ENCODE measurements at regions not wholly inside any gene's neighbourhood (a gene's known extent, or its start where the extent isn't known, plus 50 kb on each side); places are given as distances from the start of the nearest gene placed in this dataset.

DNA sequence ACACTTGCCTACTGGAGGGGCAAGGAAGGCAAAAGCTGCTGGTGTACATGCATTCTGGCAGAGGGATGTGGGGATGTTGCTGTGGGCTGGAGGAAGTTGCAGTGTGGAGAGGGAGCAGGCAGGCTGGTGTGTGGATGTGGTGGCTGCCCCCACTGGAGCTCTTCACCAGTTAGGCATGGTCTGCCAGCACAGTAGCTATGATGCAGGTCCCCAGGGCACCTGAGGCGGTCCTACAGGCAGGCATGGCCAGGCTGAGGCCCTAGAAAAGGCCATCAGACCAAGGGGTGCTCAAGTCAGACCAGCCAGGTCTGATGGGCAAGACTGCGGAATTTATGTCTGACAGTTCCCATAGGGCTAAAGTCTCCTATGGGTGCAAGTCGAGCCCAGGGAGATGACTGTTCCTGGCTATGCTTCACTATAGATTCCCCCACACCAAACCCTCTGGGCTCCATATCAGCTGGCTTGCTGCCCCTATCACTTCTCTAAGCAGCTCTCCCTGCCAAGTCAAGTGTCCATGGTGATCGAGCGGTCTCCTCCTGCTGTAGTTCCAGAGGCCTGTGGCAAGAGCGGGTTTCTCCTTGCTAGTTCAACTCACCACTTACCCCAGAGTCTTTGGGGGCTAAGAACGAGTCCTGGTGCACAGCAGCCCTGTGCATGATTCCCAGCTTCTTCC, 473.1 kb downstream of the TDRD3 start:
- TF ChIP-seq, protein P1, sequence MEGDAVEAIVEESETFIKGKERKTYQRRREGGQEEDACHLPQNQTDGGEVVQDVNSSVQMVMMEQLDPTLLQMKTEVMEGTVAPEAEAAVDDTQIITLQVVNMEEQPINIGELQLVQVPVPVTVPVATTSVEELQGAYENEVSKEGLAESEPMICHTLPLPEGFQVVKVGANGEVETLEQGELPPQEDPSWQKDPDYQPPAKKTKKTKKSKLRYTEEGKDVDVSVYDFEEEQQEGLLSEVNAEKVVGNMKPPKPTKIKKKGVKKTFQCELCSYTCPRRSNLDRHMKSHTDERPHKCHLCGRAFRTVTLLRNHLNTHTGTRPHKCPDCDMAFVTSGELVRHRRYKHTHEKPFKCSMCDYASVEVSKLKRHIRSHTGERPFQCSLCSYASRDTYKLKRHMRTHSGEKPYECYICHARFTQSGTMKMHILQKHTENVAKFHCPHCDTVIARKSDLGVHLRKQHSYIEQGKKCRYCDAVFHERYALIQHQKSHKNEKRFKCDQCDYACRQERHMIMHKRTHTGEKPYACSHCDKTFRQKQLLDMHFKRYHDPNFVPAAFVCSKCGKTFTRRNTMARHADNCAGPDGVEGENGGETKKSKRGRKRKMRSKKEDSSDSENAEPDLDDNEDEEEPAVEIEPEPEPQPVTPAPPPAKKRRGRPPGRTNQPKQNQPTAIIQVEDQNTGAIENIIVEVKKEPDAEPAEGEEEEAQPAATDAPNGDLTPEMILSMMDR (IDR thresholded peaks at IDR 0.05), result no peak
- TF ChIP-seq POLR2A (IDR thresholded peaks at IDR 0.05), result no peak
- Histone ChIP-seq H3K4me1 (no peaks in the 10 kb centered on the region), H3K9me3 (no peaks in the 10 kb centered on the region), H3K36me3 (no peaks in the 10 kb centered on the region), H3K27ac (no peak overlapping the region), H3K4me3 (no peak overlapping the region), H3K27me3 (no peaks in the 10 kb centered on the region)
- DNase-seq, result no peak

DNA sequence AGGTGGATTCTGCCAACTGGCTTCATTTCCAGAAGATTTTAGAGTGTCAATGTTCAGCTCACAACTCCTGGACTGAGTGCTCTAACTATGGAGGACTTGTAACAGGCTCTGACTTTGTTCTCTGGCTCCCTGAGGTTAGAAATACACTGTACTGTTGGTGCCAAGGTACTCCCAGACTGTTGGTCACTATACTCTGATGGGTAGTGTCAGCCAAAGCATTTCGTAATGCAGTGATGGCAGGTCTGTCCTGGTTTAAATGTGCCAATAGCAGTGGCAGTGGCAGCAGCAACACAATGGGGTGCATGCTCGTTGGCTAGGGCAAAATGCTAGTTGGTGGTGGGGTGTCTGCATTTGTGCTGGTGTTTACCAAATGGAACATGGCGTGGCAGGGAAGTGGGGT, 472.2 kb downstream of the TDRD3 start:
- Histone ChIP-seq H3K27ac (no peak overlapping the region), H3K4me3 (no peak overlapping the region), H3K36me3 (no peaks in the 10 kb centered on the region), H3K4me1 (no peaks in the 10 kb centered on the region), H3K27me3 (no peaks in the 10 kb centered on the region), H3K9me3 (no peaks in the 10 kb centered on the region)
- TF ChIP-seq, protein P1 (IDR thresholded peaks at IDR 0.05), result no peak
- no peak for TF ChIP-seq POLR2A (IDR thresholded peaks at IDR 0.05)
- no peak for DNase-seq

DNA sequence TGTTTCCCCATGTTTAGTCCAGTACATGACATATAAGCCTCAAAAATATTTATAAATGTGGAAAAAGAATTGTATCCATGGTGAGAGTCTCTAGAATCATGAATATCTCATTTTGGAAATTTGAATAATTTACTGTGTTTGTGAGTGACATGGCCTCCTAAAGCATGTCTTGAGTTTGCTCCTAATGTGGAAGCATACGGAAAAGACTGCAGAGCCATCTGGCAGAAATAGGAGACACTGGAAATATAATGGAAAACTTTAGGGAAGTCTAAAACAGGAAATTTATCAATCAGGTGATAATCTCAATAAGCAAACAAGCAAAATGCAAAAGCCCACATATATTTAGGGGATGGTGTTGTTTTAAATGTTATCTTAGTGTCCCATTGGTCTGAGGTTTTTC, 465.0 kb downstream of the TDRD3 start:
- no peak for TF ChIP-seq POLR2A (IDR thresholded peaks at IDR 0.05)
- TF ChIP-seq, protein P1 (IDR thresholded peaks at IDR 0.05), result no peak
- H3K36me3 ChIP-seq, result no peaks in the 10 kb centered on the region

DNA sequence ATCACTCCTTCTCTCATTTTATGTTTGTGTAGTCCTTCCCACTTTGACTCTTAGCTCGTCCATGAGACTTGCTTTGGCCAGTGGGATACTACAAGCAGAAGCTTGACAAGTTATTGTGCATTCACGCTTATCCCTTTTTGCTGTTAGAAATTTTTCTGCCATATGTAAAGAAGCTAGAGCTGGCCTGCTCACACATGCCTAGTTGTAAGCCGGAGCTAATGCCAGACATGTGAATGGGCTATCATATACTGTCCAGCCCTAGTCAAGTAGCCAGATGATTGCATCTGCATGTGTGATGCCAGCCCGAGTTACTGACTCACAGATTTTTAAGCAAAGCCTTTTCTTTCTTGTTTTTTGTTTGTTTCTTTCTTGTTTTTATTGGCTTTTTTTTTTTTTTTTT, 460.7 kb downstream of the TDRD3 start:
- no peaks in the 10 kb centered on the region for H3K36me3 ChIP-seq
- no peak overlapping the region for H3K27ac ChIP-seq
- no peaks in the 10 kb centered on the region for H3K27me3 ChIP-seq
- DNase-seq, result no peak
- no peak for TF ChIP-seq POLR2A (IDR thresholded peaks at IDR 0.05)
- TF ChIP-seq, protein P1 (IDR thresholded peaks at IDR 0.05), result no peak
- no peaks in the 10 kb centered on the region for H3K4me1 ChIP-seq
- no peaks in the 10 kb centered on the region for H3K9me3 ChIP-seq
- H3K4me3 ChIP-seq, result no peak overlapping the region

More for the DNA sequence above, 465.0 kb downstream of the TDRD3 start:
- Histone ChIP-seq H3K27me3 (no peaks in the 10 kb centered on the region), H3K9me3 (no peaks in the 10 kb centered on the region), H3K4me3 (no peak overlapping the region), H3K4me1 (no peaks in the 10 kb centered on the region), H3K27ac (no peak overlapping the region)
- DNase-seq, result no peak

DNA sequence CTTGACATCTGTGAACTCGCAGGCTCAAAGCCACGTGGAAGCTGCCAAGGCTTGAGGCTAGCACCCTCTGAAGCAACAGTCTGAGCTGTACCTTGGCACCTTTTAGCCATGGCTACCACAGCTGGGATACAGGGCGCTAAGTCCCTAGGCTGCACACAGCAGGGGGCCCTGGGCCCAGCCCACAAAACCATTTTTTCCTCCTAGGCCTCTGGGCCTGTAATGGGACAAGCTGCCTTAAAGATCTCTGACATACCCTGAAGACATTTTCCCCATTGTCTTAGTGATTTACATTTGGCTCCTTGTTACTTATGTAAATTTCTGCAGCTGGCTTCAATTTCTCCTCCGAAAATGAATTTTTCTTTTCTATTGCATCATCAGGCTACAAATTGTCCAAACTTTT, 455.9 kb downstream of the TDRD3 start:
- Histone ChIP-seq H3K27me3 (no peaks in the 10 kb centered on the region), H3K4me1 (no peaks in the 10 kb centered on the region), H3K4me3 (no peak overlapping the region), H3K36me3 (no peaks in the 10 kb centered on the region), H3K9me3 (no peaks in the 10 kb centered on the region), H3K27ac (no peak overlapping the region)
- no peak for TF ChIP-seq POLR2A (IDR thresholded peaks at IDR 0.05)
- TF ChIP-seq, protein P1 (IDR thresholded peaks at IDR 0.05), result no peak
- no peak for DNase-seq

DNA sequence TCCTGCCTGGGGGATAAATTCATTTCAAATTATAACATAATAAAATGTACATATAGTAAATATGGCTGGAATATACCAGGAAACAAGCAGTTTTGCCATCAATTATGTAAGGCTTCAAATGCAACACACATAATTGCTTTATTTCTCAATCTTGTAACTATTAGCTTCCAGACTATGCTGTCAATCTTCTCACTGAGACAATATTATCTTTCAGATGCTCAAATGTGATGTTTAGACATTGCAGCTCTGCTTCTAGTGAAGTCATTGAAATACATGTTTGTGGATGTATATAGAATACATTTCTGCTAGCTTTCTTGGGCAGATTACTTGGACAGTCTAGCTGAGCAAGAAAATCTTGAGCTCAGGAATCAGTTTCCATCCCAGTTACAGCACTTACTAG, 454.4 kb downstream of the TDRD3 start:
- DNase-seq, result no peak
- H3K4me1 ChIP-seq, result no peaks in the 10 kb centered on the region
- TF ChIP-seq POLR2A (IDR thresholded peaks at IDR 0.05), result no peak
- TF ChIP-seq, protein P1 (IDR thresholded peaks at IDR 0.05), result no peak

More for the DNA sequence above, 454.4 kb downstream of the TDRD3 start:
- Histone ChIP-seq H3K9me3 (no peaks in the 10 kb centered on the region), H3K36me3 (no peaks in the 10 kb centered on the region), H3K27me3 (no peaks in the 10 kb centered on the region), H3K27ac (no peak overlapping the region), H3K4me3 (no peak overlapping the region)

Data from Peyer's patch (tissue), 4 donors.